BE2C (cell line): ENCODE measurements at regions not wholly inside any gene's neighbourhood (a gene's known extent, or its start where the extent isn't known, plus 50 kb on each side); places are given as distances from the start of the nearest gene placed in this dataset.

Experiments used
- DNase-seq: peaks from one replicate; pipeline ENCODE4 v3.0.0-alpha.2; 2020
- H3K27me3 ChIP-seq: fragments of 250-450 bp; sonication (Bioruptor Pico); 2 replicates; pipeline ENCODE4 v1.5.1; 2020; ENCODE audit warnings: mild to moderate bottlenecking
- H3K36me3 ChIP-seq: fragments of 250-450 bp; sonication (Bioruptor Pico); 2 replicates; pipeline ENCODE4 v1.5.1; 2020; ENCODE audit warnings: mild to moderate bottlenecking
- H3K4me1 ChIP-seq: fragments of 250-450 bp; sonication (Bioruptor Pico); 2 replicates; pipeline ENCODE4 v1.5.1; 2020
- H3K4me3 ChIP-seq: 2 replicates; pipeline ENCODE4 v1.5.1; 2011; ENCODE audit warnings: low read depth, low read length
- H3K9me3 ChIP-seq: fragments of 250-450 bp; sonication (Bioruptor Pico); 2 replicates; pipeline ENCODE4 v1.5.1; 2020
- CTCF ChIP-seq: IDR thresholded peaks from 2 replicates; pipeline ENCODE4 v1.5.1; 2012; ENCODE audit warnings: mild to moderate bottlenecking, low read depth, low read length

GRCh38 chr12:127355061-127355841, 911.7 kb upstream of the TMEM132C start:
- DNase-seq: no peak
- Histone ChIP-seq H3K36me3 (no peaks in the 10 kb centered on the region), H3K9me3 (0 out of 2 replicates have a peak, but pooled peaks cover 3% of the 10 kb centered on the region), H3K4me1 (no peaks in the 10 kb centered on the region), H3K27me3 (no peaks in the 10 kb centered on the region), H3K4me3 (no peak overlapping the region)
- TF ChIP-seq CTCF: no peak

GRCh38 chr12:127358888-127359287, 908.1 kb upstream of the TMEM132C start:
- Histone ChIP-seq H3K36me3 (no peaks in the 10 kb centered on the region), H3K4me3 (no peak overlapping the region), H3K27me3 (no peaks in the 10 kb centered on the region), H3K9me3 (0 out of 2 replicates have a peak, but pooled peaks cover 3% of the 10 kb centered on the region), H3K4me1 (no peaks in the 10 kb centered on the region)
- TF ChIP-seq CTCF: no peak
- DNase-seq: no peak

GRCh38 chr12:127360580-127360979, 906.4 kb upstream of the TMEM132C start:
- H3K36me3 ChIP-seq: no peaks in the 10 kb centered on the region
- no peak for DNase-seq
- no peaks in the 10 kb centered on the region for H3K4me1 ChIP-seq
- H3K27me3 ChIP-seq: no peaks in the 10 kb centered on the region
- no peak for TF ChIP-seq CTCF
- H3K9me3 ChIP-seq: 0 out of 2 replicates have a peak, but pooled peaks cover 3% of the 10 kb centered on the region
- H3K4me3 ChIP-seq: no peak overlapping the region

- DNase-seq: no peak
- no peak for TF ChIP-seq CTCF
- Histone ChIP-seq H3K4me1 (no peaks in the 10 kb centered on the region), H3K27me3 (no peaks in the 10 kb centered on the region), H3K36me3 (no peaks in the 10 kb centered on the region), H3K4me3 (no peak overlapping the region), H3K9me3 (peaks cover 3% of the 10 kb centered on the region; the same call in 1 of the 2 replicates)
Measured at GRCh38 chr12:127362121-127362520, 904.8 kb upstream of the TMEM132C start.

- no peak for DNase-seq
- Histone ChIP-seq H3K4me1 (no peaks in the 10 kb centered on the region), H3K4me3 (no peak overlapping the region), H3K9me3 (no peaks in the 10 kb centered on the region; the same call in 1 of the 2 replicates), H3K27me3 (no peaks in the 10 kb centered on the region), H3K36me3 (no peaks in the 10 kb centered on the region)
- TF ChIP-seq CTCF: no peak
Measured at GRCh38 chr12:127363392-127363791, 903.6 kb upstream of the TMEM132C start.

- H3K36me3 ChIP-seq: no peaks in the 10 kb centered on the region
- H3K4me1 ChIP-seq: no peaks in the 10 kb centered on the region
- H3K27me3 ChIP-seq: no peaks in the 10 kb centered on the region
- H3K9me3 ChIP-seq: no peaks in the 10 kb centered on the region
- no peak for DNase-seq
- no peak for TF ChIP-seq CTCF
- no peak overlapping the region for H3K4me3 ChIP-seq
Measured at GRCh38 chr12:127373559-127373958, 893.4 kb upstream of the TMEM132C start.
